GM23338 (cell line): ENCODE measurements at regions not wholly inside any gene's neighbourhood (a gene's known extent, or its start where the extent isn't known, plus 50 kb on each side); places are given as distances from the start of the nearest gene placed in this dataset.

Experiments
- CTCF ChIP-seq, 2 experiments: fragments of 200-600 bp in 1 of 2; sonication (generic) in 1 of 2; conservative IDR thresholded peaks; 2 replicates each; pipeline versions ENCODE4 v1.5.1 to v1.6.1; 2016 to 2017; ENCODE audit warnings: antibody characterized with exemption in 2 of 2, low read depth in 2 of 2, mild to moderate bottlenecking in 2 of 2, moderate library complexity in 1 of 2
- TF ChIP-seq, protein P1 (sequence below): IDR thresholded peaks from 2 replicates; pipeline ENCODE4 v1.6.1; 2016; ENCODE audit warnings: antibody characterized with exemption

DNA sequence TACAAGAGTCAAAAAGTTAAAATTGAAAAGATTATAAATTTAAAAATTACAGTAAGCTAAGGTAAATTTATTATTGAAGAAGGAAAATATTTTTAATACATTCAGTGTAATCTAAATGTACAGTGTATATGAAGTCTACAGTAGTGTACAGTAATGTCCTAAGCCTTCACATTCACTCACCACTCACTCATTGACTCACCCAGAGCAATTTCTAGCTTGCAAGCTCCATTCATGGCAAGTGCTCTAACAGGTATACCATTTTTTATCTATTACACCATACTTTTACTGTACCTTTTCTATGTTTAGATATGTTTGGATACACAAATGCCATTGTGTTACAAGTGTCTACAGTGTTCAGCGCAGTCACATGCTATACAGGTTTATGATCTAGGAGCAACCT lies 389.7 kb downstream of the RASEF start:
- no peak for TF ChIP-seq CTCF (conservative IDR thresholded peaks at IDR 0.05; ENCODE audit: low read depth in 2 of 2)
- TF ChIP-seq, protein P1, sequence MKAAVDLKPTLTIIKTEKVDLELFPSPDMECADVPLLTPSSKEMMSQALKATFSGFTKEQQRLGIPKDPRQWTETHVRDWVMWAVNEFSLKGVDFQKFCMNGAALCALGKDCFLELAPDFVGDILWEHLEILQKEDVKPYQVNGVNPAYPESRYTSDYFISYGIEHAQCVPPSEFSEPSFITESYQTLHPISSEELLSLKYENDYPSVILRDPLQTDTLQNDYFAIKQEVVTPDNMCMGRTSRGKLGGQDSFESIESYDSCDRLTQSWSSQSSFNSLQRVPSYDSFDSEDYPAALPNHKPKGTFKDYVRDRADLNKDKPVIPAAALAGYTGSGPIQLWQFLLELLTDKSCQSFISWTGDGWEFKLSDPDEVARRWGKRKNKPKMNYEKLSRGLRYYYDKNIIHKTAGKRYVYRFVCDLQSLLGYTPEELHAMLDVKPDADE = no peak
